Ishikawa (cell line): ENCODE measurements at regions not wholly inside any gene's neighbourhood (a gene's known extent, or its start where the extent isn't known, plus 50 kb on each side); places are given as distances from the start of the nearest gene placed in this dataset.

ENCODE experiments used
- RAD21 ChIP-seq: IDR thresholded peaks from 2 replicates; pipeline ENCODE4 v1.6.1; 2012; ENCODE audit warnings: low read depth
- TCF12 ChIP-seq: IDR thresholded peaks from 2 replicates; pipeline ENCODE4 v1.6.1; 2012; ENCODE audit warnings: low read depth

GRCh38 chr12:91921555-91921954 is 224.1 kb downstream of the BTG1 start:
- no peak for TF ChIP-seq TCF12
- no peak for TF ChIP-seq RAD21
